ENCODE measurements at regions not wholly inside any gene's neighbourhood (a gene's known extent, or its start where the extent isn't known, plus 50 kb on each side); places are given as distances from the start of the nearest gene placed in this dataset.

DNA sequence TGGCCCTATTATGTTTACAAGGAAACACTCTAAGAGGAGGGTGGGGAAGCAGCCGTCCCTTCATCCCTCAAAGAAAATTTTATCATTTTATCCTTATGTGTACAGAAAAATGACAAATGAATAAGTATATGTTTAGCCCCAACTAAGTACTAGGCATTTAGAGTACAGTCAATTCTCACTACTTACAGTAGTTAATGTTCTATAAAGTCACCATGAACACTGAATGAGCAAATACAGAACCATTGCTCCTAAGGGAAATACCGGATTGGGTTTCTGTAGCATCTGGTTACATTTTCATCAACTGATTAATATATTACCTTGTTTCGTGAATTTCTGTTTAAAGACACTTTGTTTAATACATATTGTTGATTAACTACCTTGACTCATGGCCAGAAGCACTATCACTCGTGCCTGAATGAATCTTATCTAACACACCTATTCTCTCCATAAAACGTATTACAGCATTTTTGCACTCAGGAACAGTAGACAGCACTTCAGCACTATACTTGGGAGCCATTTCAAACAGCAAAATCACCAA, 109.3 kb downstream of the ASB9 start:
- no peak for TF ChIP-seq CTCF (IDR thresholded peaks at IDR 0.05)
- no peak for TF ChIP-seq POLR2A (IDR thresholded peaks at IDR 0.05)
